Sigmoid colon (tissue), 4 donors: ENCODE measurements at regions not wholly inside any gene's neighbourhood (a gene's known extent, or its start where the extent isn't known, plus 50 kb on each side); places are given as distances from the start of the nearest gene placed in this dataset.

Source experiments
- EP300 ChIP-seq, 4 donors: sonication (generic); formaldehyde crosslinking; IDR thresholded peaks; one replicate each; pipeline ENCODE4 v1.6.1; 2017; ENCODE audit warnings: antibody characterized with exemption in 4 of 4
- POLR2A ChIP-seq, 2 donors: fragments of 450-650 bp; IDR thresholded peaks; one replicate each; pipeline ENCODE4 v1.6.1; 2016; ENCODE audit warnings: antibody characterized with exemption in 2 of 2, mild to moderate bottlenecking in 2 of 2, moderate library complexity in 2 of 2
- POLR2AphosphoS5 ChIP-seq, 4 donors: sonication (generic); formaldehyde crosslinking; IDR thresholded peaks; one replicate each; pipeline ENCODE4 v1.6.1; 2017; ENCODE audit warnings: antibody characterized with exemption in 4 of 4

- TF ChIP-seq EP300 (IDR thresholded peaks at IDR 0.05): no peak
- TF ChIP-seq POLR2A (IDR thresholded peaks at IDR 0.05): no peak
- TF ChIP-seq POLR2AphosphoS5 (IDR thresholded peaks at IDR 0.05): no peak
Measured at GRCh38 chr1:217944550-217944949, 313.4 kb downstream of the SPATA17 start.
